K562 (cell line): ENCODE measurements at regions not wholly inside any gene's neighbourhood (a gene's known extent, or its start where the extent isn't known, plus 50 kb on each side); places are given as distances from the start of the nearest gene placed in this dataset.
A peak's percentile ranks its signal among the peaks of the same experiment; 100 is the strongest.

Experiments
- ATAC-seq: fragments of 200-7000 bp; cut with Tn5 transposase; 3 replicates; pipeline ENCODE4 v1.9.1; 2020; ENCODE audit warnings: moderate library complexity
- BruUV-seq: library from RNA; stranded (reverse); fragments of 400-500 nt; replicated peaks from 2 replicates; lab custom pipeline; 2021; lab: Mats Ljungman, UMichigan
- CTCF ChIA-PET: fragments of 300-600 bp; formaldehyde crosslinking; extraction: SDS; loops from one replicate; lab custom pipeline; 2021; ENCODE audit warnings: low intra/inter-chr PET ratio; lab: Yijun Ruan, JAX
- POLR2A ChIA-PET: fragments of 300-600, 350-650 bp; sonication (Branson Sonifier 250); formaldehyde crosslinking; extraction: SDS; loops from one replicate; lab custom pipeline; 2021; ENCODE audit warnings: antibody characterized with exemption, inconsistent platforms; lab: Yijun Ruan, JAX
- DNase-seq, 4 experiments: peaks; one replicate each; pipeline versions ENCODE4 v3.0.0 to v3.0.0-alpha.2; 2011 to 2018; ENCODE audit warnings: low spot score in 3 of 4, mixed read lengths in 3 of 4; ENCODE audit errors: extremely low read depth in 1 of 4
- FAIRE-seq: peaks from 2 replicates; lab custom pipeline; 2011; peaks lifted over from hg19 to GRCh38; lab: Jason Lieb, UNC
- H2AFZ ChIP-seq: 2 replicates; pipeline ENCODE4 v1.6.0; 2011; ENCODE audit warnings: low read depth, low read length, control low read depth, inconsistent platforms
- H3K27ac ChIP-seq: fragments of 200-600 bp; 3 replicates; pipeline ENCODE4 v1.8.0; 2011; ENCODE audit warnings: low read depth, mild to moderate bottlenecking, control low read depth, inconsistent platforms, low read length, moderate library complexity, mixed read lengths; ENCODE audit errors: extremely low read depth
- H3K27me3 ChIP-seq, 2 experiments: fragments of 300-600 bp in 1 of 2; 2 replicates in 1 of 2; 3 replicates in 1 of 2; pipeline versions ENCODE4 v1.6.0 to v1.8.0; 2011; ENCODE audit warnings: inconsistent platforms in 2 of 2, low read length in 2 of 2, mild to moderate bottlenecking in 1 of 2, mixed read lengths in 1 of 2, moderate library complexity in 1 of 2; ENCODE audit not compliant: control insufficient read depth in 2 of 2, insufficient read depth in 2 of 2
- H3K36me3 ChIP-seq: fragments of 300-600 bp; 3 replicates; pipeline ENCODE4 v1.8.0; 2011; ENCODE audit warnings: mild to moderate bottlenecking, low read length, inconsistent platforms; ENCODE audit not compliant: control insufficient read depth, insufficient read depth
- H3K4me1 ChIP-seq, 2 experiments: fragments of 200-600 bp in 1 of 2; replicated peaks in 1 of 2; 2 replicates in 1 of 2; 3 replicates in 1 of 2; pipeline versions ENCODE4 v1.5.1 to v1.8.0; 2011; ENCODE audit warnings: inconsistent platforms in 2 of 2, low read length in 2 of 2, mild to moderate bottlenecking in 1 of 2, mixed read lengths in 1 of 2, moderate library complexity in 1 of 2; ENCODE audit not compliant: control insufficient read depth in 2 of 2, insufficient read depth in 2 of 2
- H3K4me2 ChIP-seq: 2 replicates; pipeline ENCODE4 v1.6.1; 2011; ENCODE audit warnings: low read length, control low read depth, inconsistent platforms, mixed read lengths; ENCODE audit not compliant: insufficient read depth
- H3K4me3 ChIP-seq: fragments of 200-600 bp; sonication (generic), shearing (Covaris generic); 2 replicates; pipeline ENCODE4 v1.5.1; 2016; ENCODE audit warnings: control low read depth, inconsistent platforms
- H3K79me2 ChIP-seq: fragments of 200-600 bp; 3 replicates; pipeline ENCODE4 v1.8.0; 2011; ENCODE audit warnings: low read length, inconsistent platforms; ENCODE audit not compliant: control insufficient read depth, insufficient read depth
- H3K9ac ChIP-seq, 2 experiments: 2 replicates each; pipeline versions ENCODE4 v1.6.0 to v1.6.1; 2011; ENCODE audit warnings: low read depth in 2 of 2, low read length in 2 of 2, control low read depth in 1 of 2, inconsistent platforms in 1 of 2, mild to moderate bottlenecking in 1 of 2, mixed read lengths in 1 of 2; ENCODE audit not compliant: insufficient read depth in 1 of 2
- H3K9me1 ChIP-seq: one replicate; pipeline ENCODE4 v1.6.0; 2011; ENCODE audit warnings: inconsistent platforms, mild to moderate bottlenecking, low read length, moderate library complexity; ENCODE audit not compliant: control insufficient read depth, insufficient read depth
- H3K9me3 ChIP-seq: replicated peaks from 2 replicates; pipeline ENCODE4 v1.5.1; 2011; ENCODE audit warnings: low read depth, low read length, inconsistent platforms; ENCODE audit not compliant: control insufficient read depth, insufficient read depth
- H4K20me1 ChIP-seq: replicated peaks from 2 replicates; pipeline ENCODE4 v1.6.1; 2011; ENCODE audit warnings: low read length, inconsistent platforms, mixed read lengths; ENCODE audit not compliant: control insufficient read depth, insufficient read depth
- CBX2 ChIP-seq: fragments of 200-600 bp; sonication (generic); IDR thresholded peaks from one replicate; pipeline ENCODE4 v1.6.1; 2012; ENCODE audit warnings: mild to moderate bottlenecking, low read length, inconsistent platforms; ENCODE audit not compliant: insufficient read depth, poor library complexity, severe bottlenecking
- ERF ChIP-seq: fragments of 450-650 bp; formaldehyde crosslinking; IDR thresholded peaks from 2 replicates; pipeline ENCODE4 v1.4.0; 2020; ENCODE audit warnings: mild to moderate bottlenecking, mixed read lengths
- JUN ChIP-seq, 2 experiments: sonication (generic) in 1 of 2; formaldehyde crosslinking in 1 of 2; IDR thresholded peaks; 2 replicates each; pipeline versions ENCODE4 v1.6.1 to v1.8.0; 2012 to 2022; ENCODE audit warnings: borderline replicate concordance in 2 of 2, mild to moderate bottlenecking in 2 of 2, improper control_type of control experiment in 1 of 2, low read depth in 1 of 2, low read length in 1 of 2, missing genetic modification reagents in 1 of 2
- MAFG ChIP-seq: fragments of 450-650 bp; conservative IDR thresholded peaks from 2 replicates; pipeline ENCODE4 v1.6.1; 2016; ENCODE audit warnings: missing genetic modification characterization, missing compliant biosample characterization
- NBN ChIP-seq: fragments of 450-650 bp; IDR thresholded peaks from 2 replicates; pipeline ENCODE4 v1.6.1; 2016; ENCODE audit warnings: low read depth, mild to moderate bottlenecking
- PHF20 ChIP-seq: fragments of 450-650 bp; IDR thresholded peaks from 2 replicates; pipeline ENCODE4 v1.6.1; 2018; ENCODE audit not compliant: partially characterized antibody
- RBM15 ChIP-seq: fragments of 200-400 bp; formaldehyde crosslinking; IDR thresholded peaks from 2 replicates; pipeline ENCODE4 v1.6.1; 2018; ENCODE audit warnings: mild to moderate bottlenecking, low read length, moderate library complexity; ENCODE audit not compliant: insufficient read depth
- RBM22 ChIP-seq: fragments of 200-400 bp; formaldehyde crosslinking; IDR thresholded peaks from 2 replicates; pipeline ENCODE4 v1.6.1; 2018; ENCODE audit warnings: low read length, low read depth; ENCODE audit not compliant: poor library complexity, severe bottlenecking
- TSHZ1 ChIP-seq: fragments of 250-450 bp; sonication (Bioruptor Pico); IDR thresholded peaks from 2 replicates; pipeline ENCODE4 v1.4.0; 2020; ENCODE audit warnings: mild to moderate bottlenecking, moderate library complexity
- ZBTB1 ChIP-seq: sonication (generic); formaldehyde crosslinking; IDR thresholded peaks from 2 replicates; pipeline ENCODE4 v1.8.1; 2023; ENCODE audit warnings: missing genetic modification reagents, low read depth, mild to moderate bottlenecking, borderline replicate concordance
- ZNF507 ChIP-seq: conservative IDR thresholded peaks from 2 replicates; pipeline ENCODE4 v1.6.1; 2017; ENCODE audit warnings: missing genetic modification characterization, missing compliant biosample characterization
- WGBS: fragments of 100-300 bp; shearing (Covaris generic); methylation state at CpG from one replicate; pipeline ENCODE4 v1.1.6; 2016; ENCODE audit warnings: low coverage, mixed read lengths; ENCODE audit not compliant: insufficient coverage; ENCODE audit errors: missing lambda C conversion rate; 5-methylcytosine and 5-hydroxymethylcytosine counted together
- in situ Hi-C: fragments of 300-500 bp; cut with MboI; formaldehyde crosslinking; loops from 4 replicates; pipeline ENCODE4 v1.15.0; 2018; ENCODE audit warnings: inconsistent platforms, mixed read lengths
- intact Hi-C: fragments of 100-400 bp; cut with micrococcal nuclease; formaldehyde crosslinking; loops from 2 replicates; pipeline ENCODE4 v1.14.2; 2022

DNA sequence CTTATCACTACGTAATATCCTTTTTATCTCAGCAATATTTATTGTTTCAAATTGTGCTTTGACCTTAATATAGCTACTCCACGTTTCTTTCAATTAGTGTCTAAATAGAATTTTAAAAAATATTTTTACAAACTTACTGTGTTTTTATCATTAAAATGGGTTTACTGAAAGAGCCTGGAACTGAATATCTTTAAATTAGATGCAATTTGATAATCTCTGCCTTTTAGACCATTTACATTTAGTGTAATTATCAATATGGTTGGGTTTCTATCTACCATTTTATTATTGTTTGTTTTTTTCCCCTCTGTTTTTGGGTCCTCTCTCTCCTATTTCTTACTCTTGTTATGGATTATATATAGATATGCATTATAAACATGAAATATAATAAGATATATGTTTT, 327.8 kb downstream of the IRX2 start:
- H3K27me3 ChIP-seq = peaks cover 0 to under 1% of the 10 kb centered on the region in 2 experiments; a peak in 1 of 5 replicates
- no peaks in the 10 kb centered on the region for H3K9me1 ChIP-seq
- no TSS peak for BruUV-seq
- no peak for TF ChIP-seq CBX2
- peak; percentile 72 for TF ChIP-seq ZNF507
- ATAC-seq = no peak
- no peak overlapping the region for H3K9ac ChIP-seq
- H3K4me3 ChIP-seq = no peak overlapping the region
- intact Hi-C loops (no loop called here), in situ Hi-C loops (no loop called here)
- H4K20me1 ChIP-seq = no peaks in the 10 kb centered on the region
- H2AFZ ChIP-seq = no peak overlapping the region
- H3K4me1 ChIP-seq = no peaks in the 10 kb centered on the region
- H3K36me3 ChIP-seq = no peaks in the 10 kb centered on the region
- DNase-seq = no peak
- no peaks in the 10 kb centered on the region for H3K79me2 ChIP-seq
- no peak overlapping the region for H3K4me2 ChIP-seq
- H3K27ac ChIP-seq = no peak overlapping the region
- WGBS = 0% methylated on average over 2 of the region's 2 CpGs
- POLR2A ChIA-PET = no interaction called here
- H3K9me3 ChIP-seq = no peaks in the 10 kb centered on the region
- CTCF ChIA-PET = no interaction called here
- FAIRE-seq = no peak

- ChIA-PET POLR2A (interaction anchor here (0.6 kb wide), 1 partner anchor 30 kb away, joined by 3 read pairs; no protein-coding TSS in a partner anchor), CTCF (no interaction called here)
- ATAC-seq (no peak), FAIRE-seq (no peak), DNase-seq (no peak)
- Histone ChIP-seq H3K9me1 (no peaks in the 10 kb centered on the region), H3K4me2 (no peak overlapping the region), H3K4me3 (no peak overlapping the region), H3K4me1 (peaks cover 0 to 4% of the 10 kb centered on the region in 2 experiments; a peak in 1 of 5 replicates), H3K79me2 (no peaks in the 10 kb centered on the region), H3K27me3 (peaks cover 0 to 38% of the 10 kb centered on the region in 2 experiments; a peak in 3 of 5 replicates), H3K9ac (no peak overlapping the region), H4K20me1 (no peaks in the 10 kb centered on the region), H3K36me3 (no peaks in the 10 kb centered on the region), H2AFZ (no peak overlapping the region), H3K9me3 (no peaks in the 10 kb centered on the region), H3K27ac (no peak overlapping the region)
- WGBS = 0% methylated on average over 9 of the region's 9 CpGs
- in situ Hi-C loops = no loop called here
- BruUV-seq = no TSS peak
- intact Hi-C loops = no loop called here
- TF ChIP-seq RBM15 (no peak), MAFG (tag) (no peak), RBM22 (no peak), PHF20 (no peak), ZBTB1 (CRISPR knock-in tag) (no peak), TSHZ1 (CRISPR knock-in tag) (no peak), NBN (no peak), JUN (IDR thresholded peaks at IDR 0.05; ENCODE audit: borderline replicate concordance, low read depth, low read length) (no peak), JUN (CRISPR knock-in tag; IDR thresholded peaks at IDR 0.05; ENCODE audit: borderline replicate concordance) (no peak), ERF (CRISPR knock-in tag) (no peak)
These were observed 334.2 kb downstream of the IRX2 start for GRCh38 chr5:2417301-2417700.
